Fibroblast of the aortic adventitia (primary cell): ENCODE measurements at regions not wholly inside any gene's neighbourhood (a gene's known extent, or its start where the extent isn't known, plus 50 kb on each side); places are given as distances from the start of the nearest gene placed in this dataset.

ENCODE experiments used
- DNase-seq: peaks from one replicate; pipeline ENCODE4 v3.0.0-alpha.2; 2010; ENCODE audit warnings: low read depth
- H3K4me3 ChIP-seq: 2 replicates; pipeline ENCODE4 v1.5.1; 2011; ENCODE audit warnings: low read depth, mild to moderate bottlenecking, control low read depth, low read length, moderate library complexity
- TF ChIP-seq, protein P1 (sequence below): IDR thresholded peaks from 2 replicates; pipeline ENCODE4 v1.5.1; 2011; ENCODE audit warnings: mild to moderate bottlenecking, low read length, control low read depth, inconsistent platforms; ENCODE audit not compliant: insufficient read depth

DNA sequence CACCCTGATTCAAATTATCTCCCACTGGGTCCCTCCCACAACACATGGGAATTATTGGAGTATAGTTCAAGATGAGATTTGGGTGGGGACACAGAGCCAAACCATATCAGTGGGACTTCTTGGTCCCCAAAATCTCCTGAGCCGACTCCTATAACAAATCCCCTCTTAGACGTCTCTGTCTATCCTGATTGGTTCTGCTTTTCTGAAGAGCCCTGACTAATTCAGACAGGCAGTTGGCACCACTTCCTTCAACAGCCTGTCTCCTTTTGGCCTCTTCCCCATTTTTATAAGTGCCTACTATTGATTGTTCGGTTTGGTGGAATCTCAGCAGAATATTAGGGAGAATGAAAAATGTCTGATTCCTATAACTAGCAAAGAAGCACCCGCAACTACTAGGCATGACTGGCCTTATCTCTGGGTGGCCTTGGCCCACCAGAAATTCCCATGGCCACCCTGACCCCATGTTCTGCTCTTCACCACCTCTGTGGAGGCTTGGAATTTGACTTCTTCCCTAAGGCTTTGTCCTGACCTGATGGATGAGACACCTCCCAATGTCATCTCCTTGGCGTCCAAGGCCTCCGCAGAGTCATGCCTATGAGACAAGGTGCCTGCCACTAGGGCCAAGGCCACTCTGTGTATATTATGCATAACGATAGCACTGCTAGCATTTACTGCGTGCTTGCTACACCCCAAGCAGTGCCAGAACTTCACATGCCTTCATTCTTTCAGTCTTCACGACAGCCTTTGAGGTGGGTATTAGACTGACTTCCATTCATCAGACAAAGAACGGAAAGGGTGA lies 218.9 kb upstream of the COPS8 start:
- TF ChIP-seq, protein P1, sequence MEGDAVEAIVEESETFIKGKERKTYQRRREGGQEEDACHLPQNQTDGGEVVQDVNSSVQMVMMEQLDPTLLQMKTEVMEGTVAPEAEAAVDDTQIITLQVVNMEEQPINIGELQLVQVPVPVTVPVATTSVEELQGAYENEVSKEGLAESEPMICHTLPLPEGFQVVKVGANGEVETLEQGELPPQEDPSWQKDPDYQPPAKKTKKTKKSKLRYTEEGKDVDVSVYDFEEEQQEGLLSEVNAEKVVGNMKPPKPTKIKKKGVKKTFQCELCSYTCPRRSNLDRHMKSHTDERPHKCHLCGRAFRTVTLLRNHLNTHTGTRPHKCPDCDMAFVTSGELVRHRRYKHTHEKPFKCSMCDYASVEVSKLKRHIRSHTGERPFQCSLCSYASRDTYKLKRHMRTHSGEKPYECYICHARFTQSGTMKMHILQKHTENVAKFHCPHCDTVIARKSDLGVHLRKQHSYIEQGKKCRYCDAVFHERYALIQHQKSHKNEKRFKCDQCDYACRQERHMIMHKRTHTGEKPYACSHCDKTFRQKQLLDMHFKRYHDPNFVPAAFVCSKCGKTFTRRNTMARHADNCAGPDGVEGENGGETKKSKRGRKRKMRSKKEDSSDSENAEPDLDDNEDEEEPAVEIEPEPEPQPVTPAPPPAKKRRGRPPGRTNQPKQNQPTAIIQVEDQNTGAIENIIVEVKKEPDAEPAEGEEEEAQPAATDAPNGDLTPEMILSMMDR: no peak
- H3K4me3 ChIP-seq: no peak overlapping the region
- DNase-seq: no peak

DNA sequence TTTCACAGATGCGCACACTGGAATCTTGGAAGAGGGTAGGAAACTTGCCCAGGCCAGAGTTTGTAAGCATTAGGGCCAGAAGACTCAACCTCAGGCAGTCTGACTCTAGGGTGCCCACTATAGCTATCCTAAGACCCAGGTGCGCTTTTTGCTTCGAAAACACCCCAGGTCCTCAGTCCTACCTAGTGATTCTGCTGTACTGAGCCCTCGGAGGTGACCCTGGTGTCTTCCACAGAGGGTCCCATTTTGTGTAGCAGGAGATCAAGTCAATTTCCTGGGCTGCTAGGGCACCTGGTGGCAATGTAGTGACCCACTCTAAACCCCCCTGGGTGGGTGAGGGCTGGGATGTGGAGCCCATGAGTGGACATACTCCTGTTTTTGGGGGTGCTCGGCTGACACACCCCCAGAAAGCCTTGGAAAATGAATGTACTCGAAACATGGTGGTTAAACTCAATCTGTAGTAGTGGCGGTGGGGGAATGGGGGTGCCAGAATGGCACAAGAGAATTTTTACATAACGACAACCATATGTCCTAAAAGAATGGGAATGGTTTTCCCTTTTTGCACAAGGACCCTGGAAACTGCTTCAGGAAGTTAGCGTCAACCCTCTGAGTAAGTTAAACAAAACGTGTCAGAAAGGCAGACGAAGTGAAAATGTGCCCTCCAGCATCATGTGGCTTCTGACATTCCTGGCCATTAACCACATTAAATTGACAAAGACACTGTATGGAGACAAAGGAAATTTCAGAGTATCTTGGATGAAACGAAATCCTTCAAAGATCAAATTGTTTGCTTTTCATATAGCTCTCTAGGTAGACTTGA lies 218.0 kb upstream of the COPS8 start:
- DNase-seq: no peak
- TF ChIP-seq, protein P1: no peak
- H3K4me3 ChIP-seq: no peak overlapping the region

DNA sequence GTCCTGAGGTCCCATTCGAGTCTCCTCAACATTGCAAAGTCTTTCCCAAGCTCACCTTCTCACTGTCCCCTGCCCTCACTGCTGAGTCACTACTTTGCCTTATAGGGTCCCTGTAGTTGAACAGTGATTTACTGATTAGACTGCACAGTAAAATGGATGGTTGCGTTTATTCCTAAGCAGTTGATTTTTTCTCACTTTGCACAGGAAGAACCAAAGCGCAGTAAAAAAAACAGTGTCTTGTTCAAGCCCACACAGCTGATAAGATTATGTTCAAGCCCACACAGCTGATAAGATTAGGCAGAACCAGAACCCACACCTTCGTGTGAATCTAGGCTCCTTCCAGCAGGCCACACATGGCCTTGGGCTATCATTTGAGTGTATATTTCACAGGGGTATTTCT lies 215.3 kb upstream of the COPS8 start:
- TF ChIP-seq, protein P1: no peak
- H3K4me3 ChIP-seq: no peak overlapping the region
- DNase-seq: no peak

DNA sequence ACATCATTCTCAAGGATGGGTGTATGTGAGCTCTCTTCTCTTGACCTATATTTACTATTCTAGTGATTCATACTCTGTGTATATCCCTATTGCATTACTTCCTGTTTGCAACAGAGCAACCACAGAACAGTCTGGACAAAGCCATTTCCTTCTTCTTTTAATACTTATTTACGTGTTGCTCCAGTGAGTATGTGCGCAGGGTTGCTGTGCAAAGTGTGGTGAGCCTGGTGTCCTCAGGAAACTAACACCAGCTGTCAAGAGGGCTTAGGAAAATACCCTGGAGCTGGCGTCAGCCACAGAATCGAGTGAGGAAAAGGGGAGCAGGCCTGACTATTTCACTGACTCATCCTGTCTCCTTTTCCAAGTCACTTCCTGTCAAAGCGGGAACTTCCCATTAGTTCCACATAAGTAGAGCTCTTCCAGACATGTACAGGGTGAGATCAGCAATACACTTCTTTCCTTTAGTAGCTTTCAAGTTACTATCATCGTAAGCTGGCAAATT lies 214.1 kb upstream of the COPS8 start:
- TF ChIP-seq, protein P1: no peak
- DNase-seq: peak; percentile 90
- no peak overlapping the region for H3K4me3 ChIP-seq

DNA sequence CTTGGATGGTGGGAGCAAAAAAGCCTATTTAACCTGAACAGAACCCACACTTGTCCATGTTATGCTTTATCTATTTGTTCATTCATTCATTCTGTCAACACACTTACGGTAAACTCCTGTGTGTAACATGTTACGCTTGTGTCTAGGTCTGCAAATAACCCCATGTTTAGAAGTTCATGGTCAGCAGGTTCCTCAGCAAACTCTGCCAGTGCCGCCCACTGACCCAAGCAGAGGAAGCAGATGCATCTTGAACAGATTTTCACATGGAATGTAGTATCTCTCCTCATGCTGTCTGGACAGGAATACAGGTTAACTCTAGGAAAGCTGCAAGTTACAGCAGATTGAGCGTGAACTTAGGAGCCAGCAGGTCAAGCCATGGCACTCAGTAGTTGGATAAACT lies 213.7 kb upstream of the COPS8 start:
- TF ChIP-seq, protein P1: no peak
- DNase-seq: no peak
- no peak overlapping the region for H3K4me3 ChIP-seq

DNA sequence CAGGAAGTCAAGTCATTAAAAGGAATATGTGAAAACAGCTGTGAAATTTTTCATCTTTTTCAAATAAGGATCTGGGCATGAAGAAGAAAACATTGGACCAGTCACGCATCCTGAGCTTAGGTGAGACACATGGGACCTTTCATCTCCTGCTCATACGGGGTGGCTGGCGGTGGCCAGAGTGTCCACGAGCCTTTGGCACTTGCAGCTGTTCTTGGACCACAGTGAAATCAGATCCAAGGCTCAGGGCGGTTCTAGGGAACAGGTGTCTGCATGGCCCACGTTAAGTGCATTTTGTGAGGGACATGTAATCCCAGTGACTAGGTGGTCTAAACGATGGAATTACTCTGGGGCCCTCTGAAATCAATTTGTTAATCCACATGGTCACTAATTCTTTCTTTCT lies 212.7 kb upstream of the COPS8 start:
- TF ChIP-seq, protein P1: no peak
- H3K4me3 ChIP-seq: no peak overlapping the region
- DNase-seq: no peak
